ENCODE measurements at regions not wholly inside any gene's neighbourhood (a gene's known extent, or its start where the extent isn't known, plus 50 kb on each side); places are given as distances from the start of the nearest gene placed in this dataset.

DNA sequence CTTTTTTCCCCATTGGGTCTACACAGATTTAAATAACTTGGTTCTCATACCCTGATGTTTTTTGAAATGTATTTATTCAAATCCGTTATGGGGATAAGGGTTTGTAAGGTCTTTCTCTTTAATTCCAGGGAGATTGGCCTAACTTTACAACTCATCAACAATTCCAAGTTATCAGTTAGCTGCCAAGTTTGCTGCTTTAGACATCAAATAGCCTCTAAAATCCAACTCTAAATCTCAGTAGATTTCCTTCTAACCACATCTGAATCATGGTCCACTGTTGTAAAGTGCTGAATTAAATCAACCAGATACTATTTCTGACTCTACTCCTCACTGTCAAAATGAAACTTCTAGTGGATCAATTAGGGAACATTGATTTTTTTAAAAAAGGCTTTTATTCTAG, 364.1 kb upstream of the E2F7 start:
- DNase-seq (no peak), ATAC-seq (ENCODE audit: low FRiP score in 2 of 2) (no peak)
- no peak for TF ChIP-seq EP300 (IDR thresholded peaks at IDR 0.05)
- TF ChIP-seq POLR2AphosphoS5 (IDR thresholded peaks at IDR 0.05) = no peak
- TF ChIP-seq, protein P1, sequence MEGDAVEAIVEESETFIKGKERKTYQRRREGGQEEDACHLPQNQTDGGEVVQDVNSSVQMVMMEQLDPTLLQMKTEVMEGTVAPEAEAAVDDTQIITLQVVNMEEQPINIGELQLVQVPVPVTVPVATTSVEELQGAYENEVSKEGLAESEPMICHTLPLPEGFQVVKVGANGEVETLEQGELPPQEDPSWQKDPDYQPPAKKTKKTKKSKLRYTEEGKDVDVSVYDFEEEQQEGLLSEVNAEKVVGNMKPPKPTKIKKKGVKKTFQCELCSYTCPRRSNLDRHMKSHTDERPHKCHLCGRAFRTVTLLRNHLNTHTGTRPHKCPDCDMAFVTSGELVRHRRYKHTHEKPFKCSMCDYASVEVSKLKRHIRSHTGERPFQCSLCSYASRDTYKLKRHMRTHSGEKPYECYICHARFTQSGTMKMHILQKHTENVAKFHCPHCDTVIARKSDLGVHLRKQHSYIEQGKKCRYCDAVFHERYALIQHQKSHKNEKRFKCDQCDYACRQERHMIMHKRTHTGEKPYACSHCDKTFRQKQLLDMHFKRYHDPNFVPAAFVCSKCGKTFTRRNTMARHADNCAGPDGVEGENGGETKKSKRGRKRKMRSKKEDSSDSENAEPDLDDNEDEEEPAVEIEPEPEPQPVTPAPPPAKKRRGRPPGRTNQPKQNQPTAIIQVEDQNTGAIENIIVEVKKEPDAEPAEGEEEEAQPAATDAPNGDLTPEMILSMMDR (IDR thresholded peaks at IDR 0.05) = no peak
- TF ChIP-seq POLR2A (IDR thresholded peaks at IDR 0.05) = no peak
- Histone ChIP-seq H3K4me3 (no peak overlapping the region), H3K9me3 (peaks cover 0 to 4% (median 0%) of the 10 kb centered on the region in 4 donors), H3K4me1 (no peaks in the 10 kb centered on the region), H3K36me3 (no peaks in the 10 kb centered on the region), H3K27me3 (no peaks in the 10 kb centered on the region), H3K27ac (no peak overlapping the region)
- WGBS, 2 donors = 71 to 83% methylated on average over 1 of the region's 1 CpG

DNA sequence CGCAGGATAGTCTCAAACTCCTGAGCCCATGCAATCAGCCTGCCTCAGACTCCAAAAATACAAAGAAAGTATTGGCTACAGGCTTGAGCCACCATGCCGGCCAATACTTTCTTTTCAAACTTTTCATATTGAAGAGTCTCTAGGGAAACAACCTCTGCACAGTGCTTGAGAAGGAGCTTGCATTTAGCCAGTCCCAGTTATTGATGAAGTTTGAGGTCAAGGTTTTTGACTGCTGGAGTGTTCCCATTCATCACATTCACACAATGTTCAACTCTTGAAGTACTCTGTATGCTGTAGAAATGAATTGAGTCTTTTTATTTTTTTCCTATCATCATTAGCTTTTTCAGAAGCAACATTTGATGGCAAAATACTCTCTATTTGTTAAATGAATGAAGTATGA, 355.8 kb upstream of the E2F7 start:
- H3K36me3 ChIP-seq = no peaks in the 10 kb centered on the region
- peaks cover 0 to 4% (median 0%) of the 10 kb centered on the region in 4 donors for H3K9me3 ChIP-seq
- no peaks in the 10 kb centered on the region for H3K27me3 ChIP-seq
- no peak overlapping the region for H3K4me3 ChIP-seq
- DNase-seq (no peak), ATAC-seq (ENCODE audit: low FRiP score in 2 of 2) (no peak)
- no peaks in the 10 kb centered on the region for H3K4me1 ChIP-seq
- TF ChIP-seq EP300 (IDR thresholded peaks at IDR 0.05) = no peak
- TF ChIP-seq, protein P1 (IDR thresholded peaks at IDR 0.05) = no peak
- TF ChIP-seq POLR2A (IDR thresholded peaks at IDR 0.05) = no peak
- no peak for TF ChIP-seq POLR2AphosphoS5 (IDR thresholded peaks at IDR 0.05)
- WGBS, 2 donors = 89 to 90% methylated on average over 2 of the region's 2 CpGs
- H3K27ac ChIP-seq = no peak overlapping the region

DNA sequence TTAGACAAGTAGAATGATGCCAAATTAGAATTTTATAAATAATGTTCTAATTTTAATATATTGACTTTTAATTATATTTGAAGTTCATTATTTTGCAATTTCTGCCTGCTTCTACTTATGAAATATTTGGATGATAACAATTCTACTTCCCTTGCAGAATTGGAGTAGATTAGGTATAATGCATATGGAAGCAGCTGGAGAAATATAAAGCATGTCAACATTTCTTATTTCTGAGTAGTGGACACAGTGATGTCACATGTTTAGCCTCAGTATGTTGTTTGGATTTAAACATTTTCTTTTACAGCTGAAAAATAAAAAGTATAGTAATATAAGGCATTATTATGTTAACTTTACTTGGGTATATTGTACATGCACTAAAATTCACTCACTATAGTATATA, 344.2 kb upstream of the E2F7 start:
- Histone ChIP-seq H3K27me3 (no peaks in the 10 kb centered on the region), H3K4me3 (no peak overlapping the region), H3K4me1 (peaks cover 0 to 3% (median 0%) of the 10 kb centered on the region in 4 donors), H3K36me3 (no peaks in the 10 kb centered on the region), H3K9me3 (no peaks in the 10 kb centered on the region), H3K27ac (no peak overlapping the region)
- no peak for DNase-seq
- TF ChIP-seq, protein P1 (IDR thresholded peaks at IDR 0.05) = no peak
- TF ChIP-seq EP300 (IDR thresholded peaks at IDR 0.05) = no peak
- TF ChIP-seq POLR2AphosphoS5 (IDR thresholded peaks at IDR 0.05) = no peak
- no peak for TF ChIP-seq POLR2A (IDR thresholded peaks at IDR 0.05)
- ATAC-seq (ENCODE audit: low FRiP score in 2 of 2) = no peak

DNA sequence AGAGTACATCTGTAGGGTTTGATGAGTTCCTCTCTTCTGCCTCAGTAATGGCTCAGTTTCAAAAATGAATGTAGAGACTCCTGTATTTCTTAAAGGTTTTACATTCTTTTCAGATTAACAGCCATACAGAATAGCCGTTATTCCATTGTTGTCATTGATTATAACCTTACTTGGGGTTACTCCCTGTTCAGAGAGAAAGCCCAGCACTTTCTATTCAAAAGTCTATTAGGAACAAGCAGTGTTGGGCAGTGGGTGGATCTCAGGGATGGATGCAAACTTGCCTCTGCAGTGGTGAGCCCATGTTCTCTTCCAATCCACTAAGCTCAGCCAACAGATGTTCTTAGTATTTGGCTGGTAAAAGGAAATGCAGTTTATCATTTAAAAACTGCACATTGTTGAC, 342.6 kb upstream of the E2F7 start:
- TF ChIP-seq, protein P1 (IDR thresholded peaks at IDR 0.05) = no peak
- TF ChIP-seq EP300 (IDR thresholded peaks at IDR 0.05) = no peak
- no peak for TF ChIP-seq POLR2A (IDR thresholded peaks at IDR 0.05)
- Histone ChIP-seq H3K4me3 (no peak overlapping the region), H3K36me3 (no peaks in the 10 kb centered on the region), H3K4me1 (peaks cover 0 to 3% (median 0%) of the 10 kb centered on the region in 4 donors), H3K9me3 (no peaks in the 10 kb centered on the region), H3K27ac (no peak overlapping the region), H3K27me3 (no peaks in the 10 kb centered on the region)
- DNase-seq = no peak
- WGBS, 2 donors = 87% methylated on average over 1 of the region's 1 CpG
- no peak for ATAC-seq (ENCODE audit: low FRiP score in 2 of 2)

DNA sequence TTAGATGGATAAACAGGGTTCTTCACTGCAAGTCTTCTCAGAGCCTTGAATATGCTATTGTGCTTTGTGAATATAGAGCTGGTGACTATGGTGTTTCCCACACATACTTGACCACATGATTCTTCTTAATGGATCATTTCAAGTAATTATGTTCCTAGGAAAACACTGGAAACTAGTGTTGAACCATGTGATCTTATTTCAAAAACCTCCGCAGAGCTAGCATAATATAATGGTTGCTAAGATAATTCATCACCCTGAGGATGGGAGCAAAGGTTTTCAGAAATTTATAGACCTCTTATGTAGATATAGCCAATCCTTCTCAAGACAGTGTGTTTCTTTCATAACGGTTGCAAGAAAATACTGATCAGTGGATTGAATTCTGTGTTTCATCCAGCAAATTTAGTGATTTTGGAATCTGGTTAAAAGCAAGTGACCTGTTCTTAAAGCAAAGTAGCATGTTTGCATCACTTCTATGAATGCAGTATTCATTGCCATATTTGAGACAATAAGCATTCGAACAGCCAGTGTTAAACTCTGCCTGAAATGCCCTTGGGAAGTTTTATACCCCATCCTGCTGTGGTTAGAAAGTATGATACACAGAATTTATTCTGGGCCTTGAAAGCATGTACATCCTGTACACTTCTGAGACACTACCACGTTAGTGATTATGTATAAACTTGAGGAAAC, 341.0 kb upstream of the E2F7 start:
- H3K36me3 ChIP-seq = no peaks in the 10 kb centered on the region
- ATAC-seq (ENCODE audit: low FRiP score in 2 of 2) (no peak), DNase-seq (no peak)
- TF ChIP-seq EP300 (IDR thresholded peaks at IDR 0.05) (no peak), POLR2A (IDR thresholded peaks at IDR 0.05) (no peak), POLR2AphosphoS5 (IDR thresholded peaks at IDR 0.05) (no peak)
- TF ChIP-seq, protein P1 (IDR thresholded peaks at IDR 0.05) = no peak
- WGBS, 2 donors = 86 to 94% methylated on average over 4 of the region's 4 CpGs
- H3K9me3 ChIP-seq = no peaks in the 10 kb centered on the region
- peaks cover 0 to 3% (median 0%) of the 10 kb centered on the region in 4 donors for H3K4me1 ChIP-seq
- H3K27ac ChIP-seq = no peak overlapping the region
- H3K27me3 ChIP-seq = no peaks in the 10 kb centered on the region
- H3K4me3 ChIP-seq = no peak overlapping the region
